Brain pericyte (primary cell): ENCODE measurements at regions not wholly inside any gene's neighbourhood (a gene's known extent, or its start where the extent isn't known, plus 50 kb on each side); places are given as distances from the start of the nearest gene placed in this dataset.

Source experiments
- DNase-seq: peaks from one replicate; pipeline ENCODE4 v3.0.0-alpha.2; 2012; ENCODE audit warnings: low read depth, low spot score

DNA sequence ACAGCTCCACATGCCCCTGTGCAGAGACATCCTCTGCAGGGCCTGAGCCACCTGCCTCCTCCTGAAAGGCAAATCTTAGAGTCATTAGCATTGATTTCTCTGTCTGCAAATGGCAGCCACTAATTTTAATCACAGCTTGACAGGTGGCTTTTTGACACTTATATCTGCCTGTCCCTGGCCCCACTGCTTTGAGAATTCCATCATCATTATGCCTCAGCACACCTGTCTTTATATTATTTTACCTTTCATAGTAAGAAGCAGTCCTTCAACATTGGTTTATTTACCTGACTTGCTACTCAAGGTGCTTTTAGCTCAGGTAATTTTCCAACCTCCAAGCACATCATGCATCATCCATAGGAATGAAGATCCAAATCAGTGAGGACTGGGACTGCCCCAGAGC, 451.3 kb downstream of the MTRR start:
- DNase-seq: no peak

DNA sequence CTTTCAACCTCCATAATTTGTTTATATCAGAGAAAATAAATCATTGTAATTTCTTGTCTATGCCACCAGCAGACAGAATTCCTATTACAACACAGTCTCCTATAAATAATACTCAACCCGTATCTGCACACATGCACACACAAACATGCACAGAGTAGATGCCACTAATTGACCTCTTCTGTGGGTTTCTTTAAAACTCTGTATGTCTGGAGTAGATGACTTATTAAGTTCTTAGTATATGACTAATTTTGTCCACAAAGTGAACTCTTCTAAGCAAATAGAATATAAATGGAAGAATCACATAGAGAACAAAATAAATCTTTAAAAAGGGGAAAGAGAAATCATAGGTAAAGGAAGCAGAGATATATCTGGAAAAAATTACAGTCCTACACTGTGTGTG, 452.3 kb downstream of the MTRR start:
- DNase-seq: no peak

DNA sequence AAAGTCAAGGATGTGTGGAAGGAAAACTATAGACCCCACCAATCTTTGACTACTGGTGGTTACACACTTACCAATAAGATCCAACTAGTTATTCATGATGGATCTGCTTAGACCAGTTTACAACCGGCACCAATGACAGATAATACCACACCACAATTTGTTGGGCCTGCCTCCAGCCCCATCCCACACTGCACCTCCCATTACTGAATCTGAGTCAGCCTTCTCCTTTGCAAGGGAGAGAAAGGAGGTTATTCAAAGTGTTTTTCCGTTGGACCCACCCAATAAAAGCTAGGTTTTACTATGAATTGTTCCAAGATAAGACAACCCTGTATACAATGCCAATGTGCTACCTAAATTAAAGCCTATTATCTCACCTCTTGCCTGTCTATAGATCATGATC, 453.5 kb downstream of the MTRR start:
- no peak for DNase-seq

DNA sequence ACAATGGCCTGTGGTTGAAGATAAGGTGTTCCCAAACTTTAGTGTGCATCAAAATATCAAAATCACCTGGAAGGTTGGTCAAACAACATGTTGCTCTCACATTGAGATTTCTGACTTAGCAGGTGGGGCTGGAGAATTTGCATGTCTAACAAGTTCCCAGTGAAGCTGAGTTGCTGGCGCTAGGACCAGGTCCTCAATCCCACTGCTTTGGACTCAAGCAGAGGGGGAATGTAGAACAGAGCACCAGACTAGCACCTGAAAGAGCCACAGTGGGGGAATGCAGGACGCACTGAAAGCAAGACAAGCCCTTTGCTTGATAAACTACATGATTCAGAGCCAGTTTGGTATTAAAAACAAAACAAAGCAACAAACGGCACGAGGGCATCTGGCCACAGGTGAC, 458.1 kb downstream of the MTRR start:
- DNase-seq: no peak

DNA sequence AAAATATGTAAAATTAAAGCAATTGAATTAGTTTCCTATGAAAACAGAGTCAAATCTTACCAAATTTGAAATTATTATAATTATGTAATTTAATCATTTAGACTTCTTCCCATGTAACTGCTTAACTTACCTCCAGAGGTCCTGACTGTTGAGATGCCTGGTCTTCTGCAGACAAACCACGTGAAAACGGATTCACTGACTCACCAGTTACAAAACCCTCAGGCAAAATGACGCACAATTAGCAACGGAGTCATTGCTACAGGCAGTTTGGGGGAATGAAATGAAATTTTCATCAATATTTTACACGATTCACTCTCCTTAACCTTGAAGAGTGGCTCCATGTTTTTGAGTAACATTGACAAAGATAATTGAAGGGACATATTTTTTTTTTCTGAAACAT, 460.8 kb downstream of the MTRR start:
- no peak for DNase-seq

DNA sequence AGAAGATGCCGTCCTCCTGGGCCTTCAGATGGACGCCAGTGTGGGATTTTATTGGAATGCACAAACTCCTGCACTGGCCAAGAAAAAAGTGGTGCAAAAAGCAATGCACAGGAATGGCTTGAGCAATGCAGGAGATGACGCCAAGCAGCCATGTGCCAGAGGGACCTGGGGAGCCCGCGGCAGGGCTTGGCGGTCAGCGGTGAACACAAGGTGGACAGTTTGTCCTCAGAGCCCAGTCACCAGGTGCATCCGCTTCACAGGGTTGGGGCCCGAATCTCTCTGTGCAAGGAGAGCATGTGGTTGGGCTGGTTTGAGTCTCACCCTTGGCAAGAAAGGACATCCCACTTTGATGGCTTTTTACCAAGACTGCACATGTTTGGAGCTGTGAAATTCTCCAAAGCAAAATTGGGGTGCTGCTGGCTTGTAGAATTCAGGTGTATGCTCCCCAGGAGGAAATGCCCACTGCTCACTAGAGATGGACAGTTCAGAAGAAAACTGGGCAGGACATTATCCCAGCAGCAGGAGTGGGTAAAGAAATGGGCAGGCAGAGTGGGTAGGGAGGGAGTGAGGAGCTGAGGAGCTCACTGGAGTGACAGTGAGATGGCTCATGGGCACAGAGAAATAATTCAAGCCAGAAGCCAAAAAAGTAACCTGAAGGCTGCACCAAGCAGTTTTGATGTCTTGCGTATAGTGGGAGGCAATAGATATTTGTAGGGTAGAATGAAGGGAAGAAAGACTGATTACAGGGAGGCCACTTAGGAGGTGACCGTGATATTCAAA, 463.9 kb downstream of the MTRR start:
- no peak for DNase-seq

DNA sequence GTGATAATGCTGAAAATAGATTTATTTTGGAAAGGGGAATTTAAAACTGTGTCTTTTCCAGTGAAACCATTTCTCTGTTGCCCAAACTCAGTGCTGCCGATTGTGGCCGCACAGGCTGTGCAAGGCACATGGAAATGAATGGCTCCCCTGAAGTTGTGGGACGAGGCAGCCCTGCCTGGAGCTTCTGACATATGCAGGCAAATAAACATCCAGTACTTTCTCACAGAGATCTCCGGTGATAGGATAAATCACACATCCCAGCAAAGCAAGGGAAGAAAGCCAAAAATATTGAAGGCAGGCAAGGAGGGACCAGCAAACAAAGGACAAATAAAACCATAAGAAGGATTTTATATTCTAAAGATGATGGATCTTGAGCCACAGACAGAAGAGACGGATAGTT, 464.5 kb downstream of the MTRR start:
- no peak for DNase-seq

DNA sequence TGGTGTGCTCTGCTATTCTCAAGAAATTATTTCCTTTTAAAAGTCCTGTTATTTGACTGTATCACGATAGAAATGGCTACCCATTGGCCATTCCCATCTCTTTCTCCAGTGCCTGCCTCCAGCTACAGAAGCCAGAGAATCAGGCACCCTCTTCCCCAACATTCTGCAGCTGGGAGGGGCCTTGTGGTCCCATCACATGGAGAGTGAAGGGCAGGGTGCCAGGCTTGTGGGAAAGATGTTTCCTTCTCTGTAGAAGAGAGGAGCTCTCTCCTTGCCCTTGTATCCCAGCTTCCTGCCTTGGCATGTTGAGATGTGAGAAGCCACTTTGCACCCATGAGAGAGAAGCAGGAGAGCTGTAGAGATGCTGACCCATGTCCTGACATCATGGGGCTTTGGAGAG, 465.0 kb downstream of the MTRR start:
- no peak for DNase-seq

DNA sequence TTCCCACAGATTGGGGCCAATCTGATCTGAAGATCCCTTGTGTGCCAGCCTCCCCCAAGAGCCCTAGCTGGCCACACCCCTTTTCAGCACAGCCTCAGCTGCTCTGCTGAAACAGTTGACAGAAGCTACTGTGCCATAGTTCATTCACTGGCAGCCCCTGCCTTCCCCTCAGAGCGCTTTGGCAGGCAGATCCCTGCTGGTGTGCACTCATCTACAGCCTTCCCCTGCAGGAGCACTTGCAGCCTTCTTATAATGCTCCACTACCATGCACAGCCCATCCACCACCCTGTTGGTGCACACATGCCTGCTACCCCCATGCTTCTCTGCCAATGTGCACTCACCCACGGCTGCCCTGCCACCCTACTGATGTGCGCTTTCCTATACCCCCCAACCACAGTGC, 471.3 kb downstream of the MTRR start:
- no peak for DNase-seq

DNA sequence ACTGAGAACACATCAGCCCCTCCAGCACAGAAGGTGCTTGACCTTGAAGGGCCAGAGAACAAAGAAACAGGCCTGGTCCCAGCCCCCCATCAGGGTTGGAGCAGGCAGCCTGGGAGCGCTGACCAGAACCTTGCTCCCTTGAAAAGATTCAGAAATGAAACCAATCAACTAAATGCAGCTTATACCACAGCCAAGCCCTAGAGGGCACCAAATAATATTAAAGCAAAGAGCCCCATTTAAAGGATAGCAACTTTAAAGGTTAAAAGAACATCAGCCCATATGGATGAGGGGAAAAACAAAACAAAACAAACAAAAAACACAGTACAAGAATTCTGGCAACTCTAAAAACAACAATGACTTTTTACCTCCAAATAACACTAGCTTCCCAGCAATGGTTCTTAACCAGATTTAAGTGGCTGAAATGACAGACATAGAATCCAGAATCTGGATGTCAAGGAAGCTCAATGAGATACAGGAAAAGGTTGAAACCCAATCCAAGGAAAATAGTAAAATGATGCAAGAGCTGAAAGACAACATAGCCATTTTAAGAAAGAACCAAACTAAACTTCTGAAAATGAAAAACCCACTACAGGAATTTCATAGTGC, 471.9 kb downstream of the MTRR start:
- DNase-seq: no peak

DNA sequence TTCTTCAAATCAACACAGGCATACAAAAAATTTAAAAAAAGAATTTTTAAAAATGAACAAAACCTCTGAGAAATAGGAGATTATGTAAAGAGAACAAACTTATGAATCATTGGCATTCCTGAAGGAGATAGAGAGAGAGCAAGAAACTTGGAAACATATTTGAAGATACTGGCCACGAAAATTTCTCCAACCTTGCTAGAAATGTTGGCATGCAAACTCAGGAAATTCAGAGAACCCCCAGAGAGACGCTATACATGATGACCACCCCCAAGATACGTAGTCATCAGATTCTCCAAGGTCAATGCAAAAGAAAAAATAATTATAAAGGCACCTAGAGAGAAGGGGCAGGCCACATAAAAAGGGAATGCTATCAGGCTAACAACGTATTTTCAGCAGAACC, 472.5 kb downstream of the MTRR start:
- no peak for DNase-seq

DNA sequence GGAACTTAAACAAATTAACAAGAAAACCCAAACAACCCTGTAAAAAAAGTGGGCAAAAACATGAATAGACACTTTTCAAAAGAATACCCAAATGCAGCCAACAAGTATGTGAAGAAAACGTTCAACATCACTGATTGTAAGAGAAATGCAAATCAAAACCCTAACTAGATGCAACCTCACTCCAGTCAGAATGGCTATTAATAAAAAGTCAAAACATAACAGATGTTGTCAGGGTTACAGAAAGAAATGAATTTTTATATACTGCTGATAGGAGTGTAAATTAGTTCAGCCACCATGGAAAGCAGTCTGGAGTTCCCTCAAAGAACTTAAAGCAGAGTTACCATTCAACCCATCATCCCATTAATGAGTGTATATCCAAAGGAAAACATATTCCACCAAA, 479.0 kb downstream of the MTRR start:
- DNase-seq: no peak

DNA sequence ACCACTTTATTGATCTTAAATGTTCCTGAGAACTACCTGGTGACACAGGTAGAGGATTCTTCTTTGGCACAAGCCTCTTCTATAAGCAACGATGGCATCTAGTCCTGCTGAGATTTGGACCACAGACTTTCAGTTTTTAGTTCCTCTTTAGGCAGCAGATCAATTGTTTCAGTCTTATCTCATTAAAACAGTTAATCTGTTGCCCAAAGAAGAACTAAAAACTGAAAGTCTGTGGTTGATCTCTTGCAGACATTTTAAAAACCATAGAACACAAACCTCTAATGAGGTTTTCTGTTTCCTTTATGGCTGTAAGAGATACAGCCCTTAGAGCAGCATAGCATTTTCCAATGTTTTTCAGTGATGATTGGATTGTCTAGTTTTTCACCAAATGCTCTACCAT, 480.9 kb downstream of the MTRR start:
- no peak for DNase-seq

DNA sequence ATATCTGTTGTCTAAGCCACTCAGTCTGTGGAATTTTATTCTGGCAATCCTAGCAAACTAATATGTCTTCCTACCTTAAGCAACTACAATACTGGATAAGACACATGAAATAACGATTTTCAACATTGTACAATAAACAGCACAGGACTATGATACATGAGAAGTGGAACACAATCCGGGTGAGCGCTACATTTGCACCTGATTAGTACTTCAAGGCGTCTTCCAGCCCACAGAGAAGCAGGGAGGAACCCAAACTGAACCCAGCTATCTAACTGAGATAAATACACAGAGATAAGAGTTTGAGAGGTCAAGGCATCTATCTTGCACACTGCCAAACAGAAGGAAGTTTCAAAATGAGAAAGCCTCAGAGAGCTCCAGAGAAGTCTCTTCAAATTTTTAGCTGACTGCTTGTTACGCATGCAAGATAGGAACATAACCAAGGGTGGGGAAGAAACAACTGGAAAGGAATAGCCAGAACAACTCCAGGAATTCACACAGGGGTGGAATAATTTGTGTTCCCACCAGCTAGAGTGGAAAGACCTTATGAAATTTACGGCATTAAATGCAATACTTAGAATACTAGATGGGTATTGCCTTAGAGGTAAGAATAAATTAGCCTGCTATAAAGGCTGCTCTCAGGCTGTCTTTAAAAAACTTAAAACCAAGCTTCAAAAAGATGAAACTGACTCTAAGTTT, 481.8 kb downstream of the MTRR start:
- DNase-seq: no peak

DNA sequence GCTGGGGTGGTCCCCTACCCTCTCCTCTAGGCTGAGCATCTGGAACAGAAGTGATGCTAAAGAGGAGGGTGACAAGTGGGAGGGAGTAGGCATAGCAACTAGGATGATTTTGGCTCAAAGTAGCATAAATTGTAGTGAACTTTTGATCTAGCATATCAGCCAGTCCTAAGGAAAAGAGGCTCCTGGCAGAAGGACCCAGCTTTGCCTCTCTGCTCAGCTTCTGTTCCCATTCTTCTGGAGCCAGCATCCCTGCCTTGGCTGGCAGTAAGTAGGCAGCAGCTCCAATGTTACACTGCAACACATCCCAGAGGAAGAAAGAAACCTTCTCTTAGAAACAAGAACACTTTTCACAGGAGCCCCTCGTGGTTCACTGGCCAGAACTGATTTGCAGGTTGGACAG, 487.0 kb downstream of the MTRR start:
- no peak for DNase-seq

DNA sequence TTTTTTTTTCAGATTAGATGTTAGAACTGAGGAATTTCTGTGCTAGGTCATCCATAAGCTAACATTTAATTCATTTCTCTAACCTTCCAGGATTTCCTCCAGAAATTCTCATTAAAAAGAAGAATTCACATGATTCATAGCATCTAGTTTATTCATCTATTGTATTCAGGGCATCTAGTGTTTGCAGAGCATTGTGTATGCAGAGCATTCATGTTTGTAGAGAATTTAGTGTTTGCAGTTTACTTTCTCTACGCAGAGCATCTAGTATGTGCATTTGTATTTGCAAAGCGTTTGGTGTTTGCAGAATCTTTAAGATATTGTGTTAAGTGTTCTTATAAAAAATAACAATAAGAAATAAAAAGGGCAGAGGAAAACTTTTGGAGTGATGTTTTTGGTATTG, 491.1 kb downstream of the MTRR start:
- no peak for DNase-seq

DNA sequence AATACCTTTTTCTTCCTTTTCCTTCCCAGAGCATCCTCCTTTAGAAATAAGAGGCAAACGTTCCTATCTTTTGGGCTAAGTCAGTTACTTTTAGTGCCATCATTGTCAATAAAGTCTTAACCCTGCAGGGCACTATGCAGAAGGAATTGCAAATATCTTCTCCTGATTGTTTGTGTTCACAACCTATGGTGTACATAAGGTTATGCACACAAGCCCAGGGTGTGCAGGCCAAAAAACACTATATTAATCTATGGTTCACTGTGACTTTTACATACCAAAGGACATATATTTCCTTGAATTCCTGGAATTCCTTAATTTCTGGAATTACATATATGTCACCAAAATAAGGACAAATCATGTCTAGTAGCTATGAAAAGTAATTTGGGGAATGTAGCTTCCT, 493.5 kb downstream of the MTRR start:
- DNase-seq: no peak

DNA sequence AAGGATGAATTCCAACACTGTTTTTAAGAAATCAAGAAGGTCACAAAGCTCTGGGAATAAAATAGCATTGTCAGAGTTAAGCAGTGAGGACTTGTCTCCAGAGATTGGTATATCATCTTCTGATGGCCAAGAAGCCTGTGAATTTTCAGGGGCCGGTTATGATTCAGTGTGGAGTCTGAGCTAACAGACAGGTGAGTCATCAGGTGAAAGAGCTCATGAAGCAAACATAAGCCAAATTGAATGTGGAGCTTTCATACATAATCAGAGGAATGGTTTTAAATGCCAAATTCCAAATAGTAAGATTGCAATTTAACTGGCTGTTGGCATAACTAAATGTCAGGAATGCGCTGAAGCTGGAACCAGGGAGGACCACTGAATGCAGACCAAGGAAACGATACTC, 494.2 kb downstream of the MTRR start:
- no peak for DNase-seq

DNA sequence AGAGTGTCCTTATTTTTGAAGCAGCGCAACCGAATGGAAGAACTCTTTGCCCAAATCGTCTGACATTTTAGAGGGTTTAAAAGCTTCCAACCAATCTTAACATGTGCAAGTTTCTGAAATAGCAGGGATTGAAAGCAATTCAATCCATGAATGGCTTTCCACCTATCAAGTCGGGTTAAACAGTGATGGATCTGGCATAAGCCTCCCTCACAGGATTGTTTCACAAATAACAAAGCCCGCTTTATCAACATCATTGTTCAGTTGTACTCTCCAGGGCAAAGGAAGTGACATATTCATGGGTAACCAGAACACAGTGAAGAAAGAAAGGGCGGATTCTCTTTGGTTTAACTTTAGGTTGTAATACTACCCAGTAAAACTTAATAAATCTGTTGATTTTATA, 497.3 kb downstream of the MTRR start:
- DNase-seq: no peak

DNA sequence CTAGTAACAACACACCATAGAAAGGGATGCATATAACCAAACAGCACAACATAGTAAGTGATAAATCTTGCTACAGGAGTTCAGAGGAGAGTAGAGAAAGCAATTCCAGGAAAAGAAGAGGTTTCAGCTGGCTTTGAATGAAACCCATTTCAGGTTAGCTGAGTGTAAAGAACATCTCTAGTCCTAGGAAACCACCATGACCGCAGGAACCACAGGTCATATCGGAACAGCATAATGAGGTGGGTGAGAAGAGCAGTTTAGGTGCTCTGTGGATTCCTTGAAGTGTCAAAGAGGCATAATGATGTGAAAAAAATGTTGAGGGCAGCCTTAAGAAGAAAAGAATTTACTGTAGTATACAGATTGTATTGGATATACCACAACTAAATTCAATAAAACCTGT, 507.5 kb downstream of the MTRR start:
- no peak for DNase-seq

DNA sequence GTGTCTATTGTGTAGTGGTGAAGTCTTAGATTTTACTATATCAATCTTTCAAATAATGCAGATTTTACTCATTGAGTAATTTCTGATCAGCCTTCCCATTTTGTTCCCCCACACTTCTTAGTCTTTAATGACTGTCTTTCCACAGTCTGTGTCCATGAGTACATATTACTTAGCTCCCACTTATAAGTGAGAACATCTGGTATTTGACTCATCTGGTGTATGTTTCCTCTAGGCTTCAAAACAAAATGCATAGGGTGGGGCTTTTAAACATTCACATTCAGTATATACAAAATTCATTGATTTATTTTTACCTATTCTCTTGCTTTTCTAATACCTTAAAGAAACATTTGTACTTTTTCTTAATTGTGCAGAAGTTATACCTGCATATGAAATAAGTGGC, 513.0 kb downstream of the MTRR start:
- DNase-seq: no peak

DNA sequence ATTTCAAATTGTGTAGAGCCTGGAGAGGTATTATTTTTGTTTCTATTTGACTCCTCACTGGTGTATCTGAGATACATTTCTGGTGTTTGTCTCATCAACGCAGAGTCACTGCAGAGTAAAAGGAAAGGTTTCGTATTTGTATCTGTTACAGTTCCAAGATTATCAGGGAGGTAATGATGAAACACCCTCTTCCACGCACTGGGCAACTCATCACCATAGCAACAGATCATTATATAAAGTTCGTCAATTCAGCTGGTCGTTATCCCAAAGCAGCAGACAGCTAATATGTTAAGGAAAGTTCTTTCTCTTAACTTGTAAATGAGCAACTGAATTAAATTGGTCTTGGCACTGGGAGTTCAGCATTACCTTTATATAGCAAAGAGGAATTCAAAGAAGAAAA, 513.5 kb downstream of the MTRR start:
- no peak for DNase-seq

DNA sequence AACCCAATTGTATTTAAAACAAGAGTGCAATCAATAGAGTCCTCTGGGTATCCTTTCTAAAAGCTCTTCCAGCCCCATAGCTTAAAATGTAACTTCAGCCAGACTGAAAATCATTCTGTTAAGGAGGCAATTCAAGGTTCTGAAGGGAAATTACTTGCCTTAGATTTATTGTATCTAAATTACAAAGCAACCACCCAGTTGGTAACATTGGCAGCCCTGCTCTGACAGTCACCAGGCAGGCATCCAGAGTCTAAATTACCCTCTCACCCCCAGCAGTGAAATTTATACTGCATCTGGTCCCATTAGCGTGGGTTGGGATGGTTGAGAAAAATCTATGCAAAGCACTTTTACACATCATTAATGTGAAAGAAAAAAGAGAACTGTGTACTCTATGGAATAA, 514.7 kb downstream of the MTRR start:
- DNase-seq: no peak
